Frontal cortex (tissue), 3 donors: ENCODE measurements at regions not wholly inside any gene's neighbourhood (a gene's known extent, or its start where the extent isn't known, plus 50 kb on each side); places are given as distances from the start of the nearest gene placed in this dataset.
"Not testable (repeated sequence)": the region's sequence is repeated elsewhere in the genome, so short reads cannot be mapped to it uniquely, and the experiment has no call there.

Experiments
- DNase-seq, 2 donors: peaks; one replicate each; pipeline ENCODE4 v3.0.0; 2012; ENCODE audit warnings: low spot score in 2 of 2
- FAIRE-seq: peaks from 2 replicates; lab custom pipeline; 2012; peaks lifted over from hg19 to GRCh38; lab: Jason Lieb, UNC
- donor health status: control.
- donor health status: control.
- donor health status: control.

DNA sequence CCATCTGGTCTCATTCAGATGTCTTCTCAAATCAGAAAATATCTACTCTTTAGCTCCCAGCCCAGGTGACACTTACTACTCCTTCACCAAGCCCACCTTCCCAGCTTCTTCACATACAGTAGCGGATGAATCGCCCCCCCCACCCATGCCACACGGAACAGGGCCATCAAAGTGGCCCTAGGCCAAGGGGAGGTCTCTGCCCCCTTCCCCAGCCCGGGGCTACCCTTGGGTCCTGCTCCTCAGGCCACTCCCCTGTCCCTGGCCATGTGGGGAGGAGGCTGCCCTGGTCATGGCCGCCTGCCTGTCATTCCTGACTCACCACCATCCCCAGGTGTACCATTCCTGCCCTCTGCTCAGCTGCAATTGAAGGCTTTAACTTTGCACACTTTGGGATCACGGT lies 142.8 kb downstream of the NECTIN1 start:
- FAIRE-seq, result no peak
- no peak for DNase-seq

DNA sequence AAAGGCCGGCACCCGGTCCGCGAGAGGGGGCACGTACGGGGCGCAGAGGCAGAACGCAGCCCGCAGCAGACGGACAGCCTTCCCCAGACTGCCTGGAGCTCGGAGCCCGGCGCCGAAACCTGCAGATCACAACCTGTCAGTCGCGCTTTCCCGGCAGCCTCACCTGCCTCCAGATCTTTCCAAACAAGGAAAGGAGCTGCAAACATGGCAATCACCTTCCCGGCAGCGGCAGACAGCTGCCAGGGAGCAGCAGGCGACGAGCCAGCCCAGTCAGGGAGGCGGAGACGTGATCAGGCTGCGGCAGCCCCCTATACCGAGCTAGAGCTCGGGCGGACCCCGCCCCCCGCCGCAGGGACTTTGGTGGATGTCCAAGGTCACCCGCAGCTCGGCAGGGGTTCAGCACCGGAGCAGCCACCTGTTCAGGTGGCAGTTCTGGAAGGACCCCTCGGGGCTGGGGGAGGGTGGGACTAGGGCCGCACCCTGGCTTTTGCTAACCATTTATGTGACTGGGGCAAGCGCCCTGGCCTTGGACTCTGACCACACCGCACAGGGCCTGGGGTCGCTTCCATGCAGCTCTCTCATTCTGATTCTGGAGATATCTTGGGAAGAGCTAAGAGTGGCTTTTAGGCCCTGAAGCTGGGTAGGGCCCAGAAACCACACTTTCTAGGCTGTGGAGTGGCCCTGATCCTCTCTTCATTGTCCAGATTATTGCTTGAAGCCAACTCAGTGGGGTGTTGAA lies 143.8 kb downstream of the NECTIN1 start:
- DNase-seq (peak in 1 of 2 donors; percentile 42), FAIRE-seq (no peak)

DNA sequence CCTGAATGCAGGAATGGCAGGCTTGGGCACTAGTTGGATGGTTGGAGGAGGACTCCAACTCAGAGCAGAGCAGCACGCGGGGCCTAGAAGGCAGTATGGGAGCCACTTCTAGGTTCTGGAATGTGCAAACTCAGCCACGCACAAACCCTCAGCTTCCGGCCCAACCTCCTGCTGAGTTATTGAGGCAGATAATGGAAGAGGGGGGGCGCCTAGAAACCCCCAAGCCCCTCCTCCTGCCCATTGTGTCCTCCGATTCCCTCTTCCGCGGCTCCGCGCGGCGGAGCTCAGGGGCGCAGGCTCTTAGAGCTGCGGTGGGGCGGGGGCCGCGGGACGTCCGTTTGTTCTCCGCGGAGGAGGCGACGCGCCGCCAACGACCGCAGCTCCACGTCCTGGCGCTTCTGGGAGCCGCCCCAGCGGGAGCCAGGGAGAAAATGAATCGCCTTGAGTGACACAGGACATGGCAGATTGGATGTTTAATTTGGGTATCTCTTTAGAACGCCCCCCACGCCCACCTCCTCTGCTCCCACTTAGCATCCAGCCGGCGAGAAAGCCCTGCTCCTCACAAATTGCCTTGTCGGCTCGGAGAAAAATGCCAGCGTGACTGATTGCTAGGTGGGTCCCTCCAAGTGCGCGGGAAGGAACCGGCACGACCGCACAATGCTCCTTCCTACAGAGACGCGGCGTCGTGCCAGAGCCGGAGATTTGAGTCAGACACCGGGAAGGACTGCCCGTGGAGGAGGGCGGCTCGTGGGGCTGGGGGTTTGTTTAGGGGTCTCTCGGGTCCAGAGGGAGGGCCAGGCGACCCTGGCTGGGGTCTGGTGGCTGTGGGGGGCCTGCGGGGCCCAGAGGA lies 144.6 kb downstream of the NECTIN1 start:
- DNase-seq (peak; percentile 50 to 56), FAIRE-seq (no peak)

DNA sequence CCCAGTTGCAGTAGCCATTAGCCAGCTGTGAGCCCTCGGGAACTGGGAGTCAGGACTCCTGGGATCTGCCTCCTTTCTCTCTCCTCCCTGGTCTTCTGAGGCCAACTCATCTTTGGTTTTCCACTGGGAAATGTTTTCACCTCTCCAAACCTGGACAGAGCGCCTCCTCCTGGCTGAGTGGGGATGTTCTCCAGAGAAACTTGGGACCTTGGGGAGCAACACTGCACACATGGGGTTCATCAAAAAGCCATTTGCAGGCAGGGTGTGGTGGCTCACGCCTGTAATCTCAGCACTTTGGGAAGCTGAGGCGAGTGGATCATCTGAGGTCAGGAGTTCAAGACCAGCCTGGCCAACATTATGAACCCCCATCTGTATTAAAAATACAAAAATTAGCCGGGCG lies 145.4 kb downstream of the NECTIN1 start:
- FAIRE-seq, result no peak
- DNase-seq, result no peak

DNA sequence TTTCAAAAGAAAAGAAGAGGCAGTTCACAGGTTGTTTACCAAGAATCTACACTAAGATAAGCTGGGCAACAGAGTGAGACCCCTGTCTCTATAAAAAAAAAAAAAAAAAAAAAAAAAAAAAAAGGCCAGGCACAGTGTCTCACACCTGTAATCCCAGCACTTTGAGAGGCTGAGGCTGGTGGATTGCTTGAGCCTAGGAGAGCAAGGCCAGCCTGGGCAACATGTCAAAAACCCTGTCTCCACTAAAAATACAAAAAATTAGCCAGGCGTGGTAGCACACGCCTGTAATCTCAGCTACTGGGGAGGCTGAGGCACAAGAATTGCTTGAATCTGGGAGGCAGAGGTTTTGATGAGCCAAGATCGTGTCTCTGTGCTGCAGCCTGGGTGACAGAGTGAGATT lies 147.6 kb downstream of the NECTIN1 start:
- not testable (repeated sequence) for FAIRE-seq, DNase-seq

DNA sequence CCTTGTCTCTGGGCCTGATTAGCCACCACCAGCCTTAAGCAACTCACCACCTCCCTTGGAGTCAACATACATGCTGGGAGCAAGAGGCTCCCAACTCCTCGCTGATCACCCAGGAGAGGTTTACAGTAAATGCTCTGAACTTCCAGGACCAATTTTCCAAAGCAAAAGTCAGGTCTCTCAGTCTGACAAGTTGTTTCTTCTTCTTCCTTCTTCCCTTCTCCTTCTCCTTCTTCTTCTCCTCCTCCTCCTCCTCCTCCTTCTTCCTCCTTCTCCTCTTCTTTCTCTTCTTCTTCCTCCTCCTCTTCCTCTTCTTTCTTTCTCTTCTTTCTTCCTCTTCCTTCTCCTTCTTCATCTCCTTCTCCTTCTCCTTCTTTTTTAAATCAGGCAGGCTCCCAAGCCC lies 148.2 kb downstream of the NECTIN1 start:
- FAIRE-seq (no peak), DNase-seq (no peak)

DNA sequence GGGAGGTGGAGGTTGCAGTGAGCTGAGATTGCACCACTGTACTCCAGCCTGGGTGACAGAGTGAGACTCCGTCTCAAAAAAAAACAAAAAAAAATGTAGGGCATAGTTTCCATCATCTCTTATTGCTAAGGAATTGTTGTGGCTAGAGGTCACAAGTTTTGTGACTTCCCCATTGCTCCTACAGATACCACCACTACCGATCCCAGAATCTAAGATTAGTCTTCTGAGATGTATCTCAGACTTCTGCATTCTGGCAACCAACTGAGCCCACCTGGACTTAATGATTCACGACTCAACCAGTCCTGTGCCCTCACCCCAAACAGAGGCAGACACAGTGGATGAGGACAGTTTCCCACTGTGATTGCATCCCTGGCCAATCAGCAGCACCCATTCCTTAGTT lies 148.9 kb downstream of the NECTIN1 start:
- no peak for DNase-seq
- FAIRE-seq, result no peak

DNA sequence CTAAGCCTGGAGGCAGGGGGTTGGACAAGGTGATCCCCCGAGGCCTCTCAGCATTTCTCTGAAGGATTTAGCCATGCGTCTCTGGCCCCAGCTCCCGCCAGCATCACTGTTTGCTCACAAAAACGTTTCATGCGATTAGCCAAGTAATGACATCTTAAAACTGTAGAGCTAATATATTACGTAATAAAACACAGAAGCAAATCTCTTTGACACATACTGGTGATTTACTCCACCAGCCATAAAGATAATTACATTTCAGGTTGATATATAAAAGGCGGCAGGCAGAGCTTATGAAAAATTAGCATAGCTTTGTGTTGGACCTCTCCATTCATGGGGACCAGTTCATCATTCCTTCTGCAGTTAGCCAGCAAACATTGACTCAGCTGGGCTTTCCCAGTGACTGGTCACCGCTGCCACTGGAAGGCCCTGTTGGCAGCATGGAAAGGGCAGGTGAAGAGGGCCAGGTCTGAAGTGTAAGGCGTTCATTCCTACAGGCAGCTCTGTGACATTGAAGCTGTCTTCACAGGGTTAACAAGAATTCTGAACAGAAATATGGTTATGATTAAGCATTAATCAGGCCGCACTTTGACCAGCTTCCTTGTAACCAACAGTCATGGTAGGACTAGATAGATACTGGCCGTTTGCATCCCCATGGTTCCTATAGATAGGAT lies 150.3 kb downstream of the NECTIN1 start:
- FAIRE-seq, result no peak

DNA sequence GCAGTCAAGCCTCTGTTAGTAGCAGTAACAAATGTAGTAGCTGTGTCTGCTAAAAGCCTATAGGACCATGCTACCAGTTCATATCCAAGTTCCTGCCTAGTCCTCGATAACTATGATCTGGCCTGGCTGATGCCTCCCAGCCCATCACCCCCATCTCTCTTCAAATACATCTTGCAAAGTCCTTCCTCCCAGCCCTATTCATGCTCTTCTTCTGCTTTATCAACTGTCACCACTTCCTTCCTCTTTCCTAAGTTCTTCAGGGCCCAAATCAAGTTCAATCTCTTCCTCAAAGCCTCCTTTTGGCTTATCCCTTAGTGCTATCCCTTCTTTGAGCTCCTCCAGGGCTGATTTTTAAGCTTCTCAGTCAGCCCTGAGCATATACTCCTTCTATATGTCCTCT lies 150.9 kb upstream of the THY1 start:
- DNase-seq (no peak), FAIRE-seq (no peak)

More for the DNA sequence above, 150.3 kb downstream of the NECTIN1 start:
- no peak for DNase-seq

DNA sequence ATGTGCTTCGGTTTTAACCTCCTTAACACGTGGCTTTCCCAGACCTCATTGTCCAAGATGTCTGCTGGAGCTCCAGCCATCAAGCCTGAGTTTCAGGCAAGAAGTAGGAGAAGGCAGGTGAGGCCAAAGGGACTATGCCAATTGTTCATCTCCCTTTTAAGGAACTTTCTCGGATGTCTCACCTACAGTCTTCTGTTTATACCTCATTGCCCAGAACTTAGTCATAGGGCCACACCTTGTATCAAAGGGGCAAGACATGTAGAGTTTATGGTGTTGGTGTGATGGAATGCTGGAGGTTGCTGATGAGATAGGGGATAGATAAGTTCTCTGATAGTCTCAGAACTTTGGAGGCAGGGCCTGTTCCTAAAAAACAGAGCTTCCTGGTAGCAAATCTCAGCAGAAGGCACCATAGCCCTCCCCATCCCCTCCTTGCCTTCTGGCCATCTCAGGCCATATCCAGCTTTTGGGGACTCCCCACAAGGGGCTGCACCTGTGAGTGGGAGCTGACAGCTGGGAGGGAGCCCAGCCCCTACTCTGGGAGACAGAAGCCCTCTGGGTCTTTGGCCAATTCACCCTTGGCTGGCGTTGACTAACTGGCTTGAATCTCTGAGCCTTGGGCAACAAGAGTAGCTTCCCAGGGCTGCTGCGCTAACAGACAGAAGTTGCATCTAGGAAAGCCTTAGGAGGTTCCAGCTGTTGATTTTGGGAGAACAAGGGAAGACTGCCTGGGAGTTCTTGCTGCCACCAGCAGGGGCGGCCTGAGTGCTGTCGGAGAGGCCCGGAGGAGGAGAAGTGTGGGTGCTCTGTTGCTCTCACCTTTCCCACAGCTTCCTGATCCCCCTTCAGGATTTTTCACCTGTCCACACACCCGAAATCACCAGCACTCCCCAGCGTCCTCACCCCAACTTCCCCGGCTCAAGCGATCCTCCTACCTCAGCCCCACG lies 149.8 kb upstream of the THY1 start:
- DNase-seq (no peak), FAIRE-seq (no peak)

DNA sequence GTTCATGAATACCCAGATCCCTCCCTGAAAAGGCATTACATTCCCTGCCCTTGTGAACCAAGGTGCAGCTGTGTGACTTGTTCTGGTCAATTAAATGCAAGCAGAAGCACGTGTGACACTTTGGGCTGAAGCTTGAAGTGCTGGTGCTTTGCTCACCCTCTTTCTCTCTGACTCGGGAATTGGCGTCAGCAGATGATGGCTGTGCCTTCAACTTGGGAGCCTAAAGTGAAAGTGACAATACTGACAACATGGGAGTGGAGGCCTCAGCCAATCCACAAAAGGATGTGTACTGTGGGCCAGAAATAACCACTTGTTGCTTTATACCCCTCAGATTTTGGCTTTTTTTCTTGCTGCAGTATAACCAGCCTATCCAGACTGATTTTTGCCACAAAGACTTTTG lies 148.3 kb upstream of the THY1 start:
- DNase-seq, result no peak
- FAIRE-seq, result no peak

DNA sequence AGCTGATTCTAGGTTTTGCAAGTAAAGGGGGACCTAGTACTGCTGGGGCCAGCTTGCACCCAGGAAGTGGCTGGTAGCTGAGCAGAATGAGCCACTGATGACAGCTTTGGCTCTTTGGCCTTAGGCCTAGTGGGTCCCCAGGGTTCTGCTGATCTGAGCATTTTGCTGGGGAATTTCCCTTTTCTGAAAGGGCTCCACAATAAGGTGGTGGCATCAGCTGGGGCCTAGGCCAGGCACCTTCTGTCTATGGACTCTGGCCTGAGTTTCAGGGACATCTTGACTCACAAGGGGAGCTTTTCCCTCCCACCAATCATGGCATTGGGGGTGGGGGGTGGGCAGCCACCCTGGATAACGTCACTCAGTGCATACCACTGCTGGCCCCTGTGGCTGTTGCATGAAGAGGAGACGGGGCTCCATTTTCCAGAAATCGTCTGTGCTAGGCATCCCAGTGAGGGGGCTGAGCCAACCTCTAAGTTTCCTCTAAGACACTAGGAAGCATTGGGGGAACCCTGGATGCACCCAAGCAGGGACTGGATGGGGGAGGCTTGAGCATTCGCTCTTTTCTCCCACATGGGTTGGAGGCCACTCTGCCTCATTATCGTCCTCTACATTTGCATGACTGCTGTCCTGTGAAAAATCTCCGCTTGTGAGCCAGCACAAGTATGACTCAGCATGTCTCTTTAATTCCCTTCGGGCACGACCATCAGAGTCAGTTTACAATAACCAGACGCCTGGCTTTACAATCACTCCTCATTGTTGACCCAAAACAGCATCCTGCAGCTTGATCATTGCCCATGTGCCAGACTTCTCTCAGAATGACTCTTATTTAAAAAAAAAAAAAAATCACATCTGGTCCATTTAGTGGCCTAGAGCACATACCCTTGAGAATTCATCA lies 145.0 kb upstream of the THY1 start:
- no peak for FAIRE-seq

DNA sequence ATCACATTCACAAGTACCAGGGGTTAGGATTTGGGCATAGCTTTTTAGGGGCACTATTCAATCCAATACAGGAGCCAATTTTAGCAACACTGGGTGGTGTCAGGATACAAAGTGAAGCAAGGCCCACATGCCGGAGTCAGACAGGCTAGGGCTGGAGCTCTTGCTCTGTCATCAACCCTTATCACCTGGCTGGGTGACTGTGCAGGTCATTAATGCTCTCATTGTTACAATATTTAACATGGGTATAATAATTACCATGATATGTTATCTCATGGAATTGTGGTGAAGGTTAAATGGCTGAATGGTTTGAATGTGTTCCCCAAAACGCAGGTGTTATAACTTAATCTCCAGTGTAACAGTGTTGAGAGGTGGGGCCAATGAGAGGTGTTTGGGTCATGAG lies 143.3 kb upstream of the THY1 start:
- DNase-seq (no peak), FAIRE-seq (no peak)

More for the DNA sequence above, 145.0 kb upstream of the THY1 start:
- peak in 1 of 2 donors; percentile 33 for DNase-seq

DNA sequence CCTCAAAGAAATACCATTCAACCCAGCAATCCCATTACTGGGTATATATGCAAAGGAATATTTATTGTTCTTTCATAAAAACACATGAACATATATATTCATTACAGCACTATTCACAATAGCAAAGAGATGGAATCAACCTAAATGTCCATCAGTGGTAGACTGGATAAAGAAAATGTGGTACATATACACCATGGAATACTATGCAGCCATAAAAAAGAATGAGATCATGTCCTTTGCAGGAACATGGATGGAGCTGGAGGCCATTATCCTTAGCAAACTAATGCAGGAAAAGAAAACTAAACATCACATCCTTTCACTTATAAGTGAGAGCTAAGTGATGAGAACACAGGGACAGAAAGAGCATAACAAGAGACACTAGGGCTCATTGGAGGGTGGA lies 142.7 kb upstream of the THY1 start:
- FAIRE-seq, result not testable (repeated sequence)

DNA sequence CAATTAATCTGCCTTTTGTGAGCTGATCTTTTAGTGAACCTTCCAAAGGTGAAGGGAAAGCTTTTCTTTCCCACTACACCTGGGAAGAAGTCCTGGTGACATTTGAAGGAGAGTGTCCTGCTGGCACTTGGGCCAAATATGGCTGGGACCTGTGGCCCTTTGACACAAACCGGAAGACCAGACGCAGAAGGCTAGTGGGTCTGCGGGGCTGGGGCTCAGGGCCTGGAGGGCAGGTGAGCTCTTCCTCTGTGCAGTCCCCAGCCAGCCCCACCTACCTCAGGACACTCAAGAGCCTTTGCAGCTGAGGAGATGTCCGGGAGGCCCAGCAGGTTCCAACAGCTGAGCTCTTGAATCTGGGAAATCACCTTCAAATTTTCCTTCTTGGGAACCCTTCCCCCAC lies 138.0 kb upstream of the THY1 start:
- FAIRE-seq (no peak), DNase-seq (no peak)

More for the DNA sequence above, 142.7 kb upstream of the THY1 start:
- DNase-seq, result not testable (repeated sequence)

DNA sequence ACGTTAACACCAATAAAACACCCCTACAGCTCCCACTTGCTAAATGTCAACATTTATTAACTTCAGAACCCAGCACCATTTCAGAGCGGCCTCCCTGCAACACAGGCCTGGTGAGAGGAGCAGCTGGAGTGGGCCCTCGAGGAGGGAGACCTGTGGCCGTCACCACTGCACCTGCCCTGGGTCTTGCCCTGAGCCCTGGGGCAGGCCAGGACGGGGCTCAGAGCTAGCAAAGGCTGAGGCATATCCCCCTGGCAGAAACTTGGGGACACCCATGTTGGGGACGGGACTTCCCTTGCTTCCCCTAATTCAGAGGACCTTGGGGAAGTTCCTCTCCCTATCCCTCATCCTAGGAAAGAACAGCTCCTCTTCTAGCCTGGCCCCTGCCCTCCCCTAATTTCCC lies 137.3 kb upstream of the THY1 start:
- FAIRE-seq, result no peak
- DNase-seq, result no peak

DNA sequence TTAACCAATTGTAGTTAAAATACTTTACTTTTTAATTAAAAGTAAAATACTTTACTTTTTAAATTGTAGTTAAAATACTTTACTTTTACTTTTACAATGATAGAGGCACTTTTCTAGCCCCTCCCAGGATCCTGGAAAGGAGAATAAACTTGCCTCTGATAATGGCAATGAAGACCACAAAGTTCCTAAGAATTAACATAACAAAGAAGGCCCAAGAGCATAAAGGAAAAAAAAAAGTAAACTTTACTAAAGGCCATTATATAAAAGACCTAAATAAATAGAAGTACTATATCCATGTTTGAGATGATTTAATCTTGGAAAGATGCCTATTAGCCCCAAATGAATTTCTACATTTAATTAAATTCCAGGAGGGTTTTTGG lies 129.1 kb upstream of the THY1 start:
- no peak for FAIRE-seq
- no peak for DNase-seq

DNA sequence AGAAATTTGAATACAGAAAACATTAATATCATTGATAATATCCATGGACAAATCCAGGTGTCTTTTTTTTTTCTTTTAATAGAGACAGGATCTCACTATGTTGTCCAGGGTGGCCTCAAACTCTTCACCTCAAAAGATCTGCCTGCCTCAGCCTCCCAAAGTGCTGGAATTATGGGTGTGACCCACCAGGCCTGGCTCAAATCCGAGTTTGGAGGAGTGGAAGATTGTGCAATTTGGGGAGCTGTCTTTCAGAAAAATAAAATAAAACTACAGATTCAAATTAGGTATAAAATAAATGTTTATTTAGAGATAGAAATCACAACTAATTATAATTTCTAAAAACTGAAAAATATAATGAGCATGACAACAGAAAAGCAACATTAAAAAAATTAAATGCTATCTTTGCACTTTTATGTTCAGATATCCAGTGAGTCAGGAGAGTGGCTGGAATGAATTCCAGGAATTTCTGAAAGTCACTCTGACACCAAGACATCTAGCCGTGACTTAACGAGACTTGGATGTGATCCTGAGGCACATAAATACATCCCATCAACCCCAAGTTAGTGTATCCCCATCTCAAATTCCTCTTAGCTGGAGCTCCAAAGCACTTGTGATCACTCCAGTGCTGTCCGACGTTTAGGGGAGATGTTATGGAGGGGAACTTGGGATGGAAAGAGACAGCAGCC lies 128.6 kb upstream of the THY1 start:
- FAIRE-seq, result no peak
- DNase-seq, result no peak
